IPS-15b (cell line): ENCODE measurements at regions not wholly inside any gene's neighbourhood (a gene's known extent, or its start where the extent isn't known, plus 50 kb on each side); places are given as distances from the start of the nearest gene placed in this dataset.

Experiments used
- H3K27me3 ChIP-seq: one replicate; pipeline ENCODE4 v1.6.1; 2013; ENCODE audit warnings: low read length; ENCODE audit not compliant: control insufficient read depth, insufficient read depth
- H3K36me3 ChIP-seq: one replicate; pipeline ENCODE4 v1.6.1; 2013; ENCODE audit warnings: low read length; ENCODE audit not compliant: control insufficient read depth, insufficient read depth
- H3K4me1 ChIP-seq: one replicate; pipeline ENCODE4 v1.6.1; 2013; ENCODE audit warnings: mild to moderate bottlenecking, low read length; ENCODE audit not compliant: control insufficient read depth, insufficient read depth
- H3K4me3 ChIP-seq: one replicate; pipeline ENCODE4 v1.5.1; 2013; ENCODE audit warnings: low read depth, low read length
- H3K9ac ChIP-seq: one replicate; pipeline ENCODE4 v1.6.1; 2013; ENCODE audit warnings: low read depth, mild to moderate bottlenecking, low read length
- H3K9me3 ChIP-seq: one replicate; pipeline ENCODE4 v1.6.1; 2013; ENCODE audit warnings: mild to moderate bottlenecking, low read length; ENCODE audit not compliant: control insufficient read depth, insufficient read depth

DNA sequence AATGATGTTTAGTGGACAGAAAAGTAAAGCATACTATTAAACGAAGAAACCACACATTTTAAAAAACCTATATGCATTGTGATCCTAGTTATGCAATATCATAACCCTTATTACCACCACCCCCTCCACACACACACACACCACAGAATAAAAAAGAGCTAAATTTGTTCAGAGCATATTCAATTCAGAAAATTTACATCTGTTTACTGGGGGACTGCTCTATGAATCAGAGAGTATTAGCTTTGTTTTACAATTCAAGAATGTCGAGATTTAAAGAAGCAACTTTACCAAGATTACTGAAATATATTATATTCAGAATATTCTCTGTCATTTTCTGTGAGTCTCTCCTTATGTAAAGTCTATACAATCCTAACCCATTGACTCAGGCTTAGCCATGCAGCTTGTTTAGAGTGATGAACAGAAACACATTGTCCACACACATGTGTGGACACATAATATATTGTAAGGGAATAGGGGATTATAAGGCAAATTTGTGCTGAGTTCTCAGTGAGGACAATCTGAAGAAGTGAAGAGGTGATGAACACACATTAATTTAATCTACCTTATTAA is 369.6 kb upstream of the MARCKS start:
- Histone ChIP-seq H3K9ac (no peak overlapping the region), H3K4me3 (no peak overlapping the region), H3K27me3 (no peaks in the 10 kb centered on the region), H3K36me3 (no peaks in the 10 kb centered on the region), H3K9me3 (no peaks in the 10 kb centered on the region), H3K4me1 (no peaks in the 10 kb centered on the region)

DNA sequence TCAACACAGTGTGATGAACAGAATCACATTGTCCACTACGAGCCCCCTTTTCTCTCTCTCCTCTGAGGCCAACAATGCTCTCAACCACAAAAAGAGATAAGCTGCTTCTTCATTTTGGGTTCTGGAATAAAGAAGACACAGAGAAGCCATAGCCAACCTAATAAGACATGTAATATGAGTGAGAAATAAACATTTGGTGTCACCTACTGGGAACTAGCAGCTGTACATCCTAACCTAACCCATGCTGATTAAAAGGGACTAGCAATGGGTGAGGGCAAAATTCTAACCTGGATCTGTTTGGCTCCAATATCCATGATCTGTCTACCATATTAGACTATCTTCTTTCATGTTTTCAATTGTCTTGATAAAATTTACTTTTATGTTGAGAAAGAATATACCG is 369.1 kb upstream of the MARCKS start:
- H3K9me3 ChIP-seq, result no peaks in the 10 kb centered on the region
- no peaks in the 10 kb centered on the region for H3K36me3 ChIP-seq
- H3K9ac ChIP-seq, result no peak overlapping the region
- H3K4me3 ChIP-seq, result no peak overlapping the region
- no peaks in the 10 kb centered on the region for H3K27me3 ChIP-seq
- H3K4me1 ChIP-seq, result no peaks in the 10 kb centered on the region

DNA sequence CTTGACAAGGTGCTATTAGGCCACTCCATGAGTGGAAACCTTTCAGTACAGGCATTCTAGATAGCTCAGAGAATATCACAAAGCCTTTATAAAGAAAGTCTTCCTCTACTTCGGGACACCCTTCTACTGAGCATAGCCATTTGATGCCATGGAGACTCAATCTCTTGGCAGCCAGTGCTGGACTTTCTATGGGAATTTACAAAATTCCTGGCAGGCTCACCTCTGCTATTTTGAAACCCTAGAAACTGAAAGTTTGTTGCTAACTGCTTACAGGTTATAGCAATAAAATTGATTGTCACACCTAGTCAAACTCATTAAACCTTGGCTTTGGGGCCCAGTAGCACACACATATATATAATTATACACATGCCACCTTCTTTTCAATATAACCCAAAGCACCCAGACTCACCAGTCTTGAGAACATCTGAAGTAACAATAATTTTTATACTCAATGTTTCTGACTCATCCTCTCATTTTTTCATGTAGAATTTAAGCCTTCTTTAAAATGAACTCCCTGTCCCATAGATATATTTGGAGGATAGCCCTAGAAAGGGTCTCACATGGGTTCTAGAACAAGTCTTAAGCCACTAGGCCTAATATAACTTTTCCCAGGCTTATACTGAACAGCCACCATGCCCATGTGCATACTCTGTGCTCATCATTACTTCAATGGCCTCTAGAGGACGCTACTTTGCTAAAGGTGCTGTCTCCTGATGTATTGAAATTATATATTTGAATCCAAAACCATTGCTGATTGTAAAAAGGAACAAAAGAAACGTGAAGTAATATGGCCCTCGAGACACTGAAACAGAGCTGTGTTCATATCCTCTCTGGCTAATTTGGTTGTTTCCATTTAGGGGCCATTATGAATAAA is 368.1 kb upstream of the MARCKS start:
- H3K9me3 ChIP-seq, result no peaks in the 10 kb centered on the region
- H3K4me1 ChIP-seq, result no peaks in the 10 kb centered on the region
- H3K9ac ChIP-seq, result no peak overlapping the region
- no peak overlapping the region for H3K4me3 ChIP-seq
- no peaks in the 10 kb centered on the region for H3K27me3 ChIP-seq
- no peaks in the 10 kb centered on the region for H3K36me3 ChIP-seq

DNA sequence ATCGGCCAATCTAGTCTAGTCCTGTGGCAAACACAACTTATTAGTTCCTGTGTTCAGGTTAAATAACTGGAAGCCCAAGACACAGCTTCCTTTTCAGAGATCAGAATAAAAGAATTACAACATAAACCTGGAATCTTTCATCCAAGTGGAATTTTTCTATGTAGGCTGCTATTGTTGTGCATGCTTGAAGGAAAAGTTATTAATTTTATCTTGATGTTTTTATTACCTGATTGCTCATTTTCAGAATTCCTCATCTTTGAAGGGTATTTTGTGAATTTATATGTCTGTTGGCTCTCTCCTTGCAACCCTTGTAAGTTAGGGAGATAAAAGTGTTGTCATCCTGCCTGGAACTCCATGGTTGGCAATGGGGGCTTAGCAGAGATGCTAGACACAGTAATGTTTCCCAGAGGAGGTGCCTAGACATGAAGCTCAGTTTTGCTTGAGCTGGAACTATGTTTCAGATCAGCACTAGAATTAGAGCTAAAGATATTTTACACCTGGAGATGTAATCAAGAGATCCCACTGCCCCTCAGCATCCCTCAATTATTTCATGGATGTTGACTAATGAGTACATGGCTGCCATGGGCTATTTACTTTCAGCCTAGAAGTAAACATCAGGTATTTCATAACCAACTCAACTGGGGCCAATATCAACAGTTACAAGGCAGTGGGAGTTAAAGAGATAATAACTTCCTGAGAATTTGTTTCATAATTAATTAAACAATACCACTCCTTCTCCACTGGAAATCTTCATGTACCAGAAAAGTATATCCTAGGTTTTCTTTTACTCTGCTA is 367.0 kb upstream of the MARCKS start:
- Histone ChIP-seq H3K9ac (no peak overlapping the region), H3K9me3 (no peaks in the 10 kb centered on the region), H3K36me3 (no peaks in the 10 kb centered on the region), H3K4me3 (no peak overlapping the region), H3K4me1 (no peaks in the 10 kb centered on the region), H3K27me3 (no peaks in the 10 kb centered on the region)

DNA sequence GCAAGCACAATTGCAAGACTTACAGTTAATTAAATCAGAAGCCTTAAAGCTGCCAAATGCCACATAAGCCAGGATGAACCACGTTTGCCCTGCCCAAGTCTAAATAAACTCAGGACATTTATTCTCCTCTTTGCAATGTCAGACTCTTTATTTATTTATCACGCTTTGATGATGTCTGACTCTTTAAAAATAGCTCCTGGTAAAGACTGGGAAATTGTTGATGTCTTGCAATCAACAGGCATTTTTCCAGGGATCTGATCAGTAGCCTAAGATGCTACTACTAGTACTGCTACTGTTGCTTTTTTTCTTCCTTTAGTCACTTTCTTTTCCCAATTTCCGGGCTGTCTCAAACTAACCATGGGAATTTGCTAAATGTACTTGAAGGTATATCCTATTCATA is 365.8 kb upstream of the MARCKS start:
- Histone ChIP-seq H3K36me3 (no peaks in the 10 kb centered on the region), H3K9ac (no peak overlapping the region), H3K27me3 (no peaks in the 10 kb centered on the region), H3K4me1 (no peaks in the 10 kb centered on the region), H3K4me3 (no peak overlapping the region), H3K9me3 (no peaks in the 10 kb centered on the region)

DNA sequence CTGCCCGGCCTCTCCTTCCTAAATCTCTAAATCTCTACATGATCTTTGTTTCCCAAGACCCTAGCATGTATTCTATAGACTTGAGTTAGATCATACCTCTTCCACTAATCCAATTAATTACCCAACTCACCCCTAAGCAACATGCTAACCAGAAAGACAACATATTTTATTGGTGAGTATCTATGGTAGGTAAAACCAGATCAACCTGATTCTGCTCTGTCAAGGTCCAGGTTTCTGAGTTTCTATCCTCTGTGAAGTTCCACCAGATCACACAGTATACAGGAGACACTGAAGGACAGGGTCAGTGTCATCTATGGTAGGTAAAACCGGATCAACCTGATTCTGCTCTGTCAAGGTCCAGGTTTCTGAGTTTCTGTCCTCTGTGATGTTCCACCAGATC is 363.2 kb upstream of the MARCKS start:
- no peaks in the 10 kb centered on the region for H3K27me3 ChIP-seq
- H3K9ac ChIP-seq, result no peak overlapping the region

DNA sequence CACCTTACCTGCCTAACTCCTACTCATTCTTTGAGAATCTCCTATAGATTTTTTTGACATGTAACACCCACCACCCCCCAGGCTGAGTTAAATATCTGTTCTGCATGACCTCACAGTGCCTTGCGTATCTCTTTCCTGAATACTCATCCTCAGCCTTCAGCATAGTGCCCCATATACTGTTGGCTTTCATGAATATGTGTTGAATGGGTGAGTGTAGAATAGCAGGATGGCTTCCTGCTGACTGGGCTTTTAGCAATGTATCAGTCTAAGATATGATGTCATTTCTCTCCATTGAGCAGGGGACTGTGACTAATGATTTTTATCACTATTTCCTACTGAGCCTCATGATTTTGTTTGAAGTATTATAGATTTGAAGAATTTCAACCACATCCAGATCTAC is 361.6 kb upstream of the MARCKS start:
- Histone ChIP-seq H3K4me3 (no peak overlapping the region), H3K36me3 (no peaks in the 10 kb centered on the region), H3K9me3 (no peaks in the 10 kb centered on the region), H3K27me3 (no peaks in the 10 kb centered on the region), H3K4me1 (no peaks in the 10 kb centered on the region), H3K9ac (no peak overlapping the region)

More for the DNA sequence above, 363.2 kb upstream of the MARCKS start:
- Histone ChIP-seq H3K9me3 (no peaks in the 10 kb centered on the region), H3K4me1 (no peaks in the 10 kb centered on the region), H3K36me3 (no peaks in the 10 kb centered on the region), H3K4me3 (no peak overlapping the region)

DNA sequence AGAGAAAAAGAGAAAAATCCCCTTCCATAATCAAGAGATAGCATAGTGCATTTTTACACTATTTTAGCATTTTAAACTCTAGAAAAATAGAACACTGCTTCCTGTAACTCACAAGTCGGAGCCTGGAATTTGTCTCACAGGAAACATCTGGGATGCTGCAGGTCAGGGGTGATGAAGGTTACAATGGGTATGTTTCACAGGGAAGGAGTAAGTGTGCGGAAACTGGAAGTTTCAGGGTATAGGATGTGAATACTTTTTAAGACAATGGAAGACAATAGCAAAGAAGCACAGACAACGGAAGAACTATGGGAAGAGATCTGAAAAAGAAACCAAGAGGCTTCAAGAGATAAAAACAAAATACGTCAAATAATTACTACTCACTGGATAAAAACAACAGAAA is 361.0 kb upstream of the MARCKS start:
- Histone ChIP-seq H3K9me3 (no peaks in the 10 kb centered on the region), H3K9ac (no peak overlapping the region), H3K4me3 (no peak overlapping the region), H3K4me1 (no peaks in the 10 kb centered on the region), H3K27me3 (no peaks in the 10 kb centered on the region), H3K36me3 (no peaks in the 10 kb centered on the region)

DNA sequence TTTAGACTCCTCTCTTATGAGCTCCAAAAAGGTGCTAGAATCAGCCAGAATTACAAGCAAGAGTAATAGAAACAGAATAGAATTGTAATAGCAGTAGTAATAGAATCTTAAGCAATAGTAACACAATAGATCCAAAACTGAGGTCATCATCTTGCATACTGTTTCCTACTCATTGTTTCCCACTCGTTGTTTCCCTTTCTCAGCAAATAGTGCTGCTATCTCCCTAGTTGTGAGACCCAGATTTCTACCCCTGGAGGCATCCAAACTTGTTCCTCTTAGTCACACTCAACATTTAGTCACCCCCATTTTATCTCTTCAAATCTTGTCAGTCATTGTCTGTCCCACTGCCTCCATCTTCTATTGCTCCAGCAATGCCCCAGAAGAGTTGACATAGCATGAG is 356.9 kb upstream of the MARCKS start:
- H3K27me3 ChIP-seq, result no peaks in the 10 kb centered on the region
- H3K4me3 ChIP-seq, result no peak overlapping the region
- no peaks in the 10 kb centered on the region for H3K9me3 ChIP-seq
- H3K36me3 ChIP-seq, result no peaks in the 10 kb centered on the region
- H3K9ac ChIP-seq, result no peak overlapping the region
- H3K4me1 ChIP-seq, result no peaks in the 10 kb centered on the region

DNA sequence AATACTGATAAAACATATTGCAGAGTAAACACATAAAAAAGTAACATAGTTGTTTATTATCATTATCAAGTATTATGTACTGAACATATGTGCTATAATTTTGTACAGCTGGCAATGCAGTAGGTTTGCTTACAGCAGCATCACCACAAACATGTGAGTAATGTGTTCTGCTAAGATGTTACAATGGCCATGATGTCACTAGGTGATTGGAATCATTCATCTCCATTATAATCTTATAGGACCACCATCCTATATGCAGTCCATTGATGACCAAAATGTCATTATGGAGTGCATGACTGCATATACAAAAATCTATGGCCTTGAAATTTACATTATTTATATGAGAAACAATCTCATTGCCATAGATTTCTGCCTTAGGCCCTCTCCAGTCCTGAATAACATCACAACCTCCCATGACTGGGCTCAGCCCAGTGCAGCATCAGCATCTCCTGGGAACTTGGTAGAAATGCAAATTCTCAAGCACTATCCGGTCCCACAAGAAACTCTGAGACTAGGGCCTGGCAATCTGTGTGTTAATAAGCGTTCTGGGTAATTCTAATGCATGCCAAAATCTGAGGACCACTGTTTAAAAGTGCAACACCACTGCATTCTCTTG is 352.0 kb upstream of the MARCKS start:
- H3K27me3 ChIP-seq, result no peaks in the 10 kb centered on the region
- H3K36me3 ChIP-seq, result no peaks in the 10 kb centered on the region
- H3K4me1 ChIP-seq, result no peaks in the 10 kb centered on the region
- no peak overlapping the region for H3K9ac ChIP-seq
- no peaks in the 10 kb centered on the region for H3K9me3 ChIP-seq
- no peak overlapping the region for H3K4me3 ChIP-seq

DNA sequence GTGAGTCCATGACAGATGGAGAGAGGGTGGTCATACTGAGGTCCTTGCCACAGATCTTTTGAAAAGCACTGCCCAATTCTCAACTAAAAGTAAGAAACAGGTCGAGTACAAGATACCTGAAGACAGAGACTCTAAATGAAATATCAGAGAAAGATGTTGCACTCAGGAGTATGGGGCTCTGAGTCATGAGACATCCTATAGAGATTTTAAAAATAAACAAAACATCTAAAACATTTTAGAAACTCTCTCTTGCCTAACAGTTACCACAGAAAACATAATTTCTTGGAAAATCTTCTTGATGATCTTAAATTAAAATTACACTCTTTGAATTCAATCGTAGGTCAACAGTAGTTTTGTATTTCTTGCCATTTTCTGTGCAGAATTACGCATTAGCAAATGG is 348.9 kb upstream of the MARCKS start:
- Histone ChIP-seq H3K36me3 (no peaks in the 10 kb centered on the region), H3K4me3 (no peak overlapping the region), H3K4me1 (no peaks in the 10 kb centered on the region), H3K9me3 (no peaks in the 10 kb centered on the region), H3K27me3 (no peaks in the 10 kb centered on the region), H3K9ac (no peak overlapping the region)
